ENCODE measurements at regions not wholly inside any gene's neighbourhood (a gene's known extent, or its start where the extent isn't known, plus 50 kb on each side); places are given as distances from the start of the nearest gene placed in this dataset.

DNA sequence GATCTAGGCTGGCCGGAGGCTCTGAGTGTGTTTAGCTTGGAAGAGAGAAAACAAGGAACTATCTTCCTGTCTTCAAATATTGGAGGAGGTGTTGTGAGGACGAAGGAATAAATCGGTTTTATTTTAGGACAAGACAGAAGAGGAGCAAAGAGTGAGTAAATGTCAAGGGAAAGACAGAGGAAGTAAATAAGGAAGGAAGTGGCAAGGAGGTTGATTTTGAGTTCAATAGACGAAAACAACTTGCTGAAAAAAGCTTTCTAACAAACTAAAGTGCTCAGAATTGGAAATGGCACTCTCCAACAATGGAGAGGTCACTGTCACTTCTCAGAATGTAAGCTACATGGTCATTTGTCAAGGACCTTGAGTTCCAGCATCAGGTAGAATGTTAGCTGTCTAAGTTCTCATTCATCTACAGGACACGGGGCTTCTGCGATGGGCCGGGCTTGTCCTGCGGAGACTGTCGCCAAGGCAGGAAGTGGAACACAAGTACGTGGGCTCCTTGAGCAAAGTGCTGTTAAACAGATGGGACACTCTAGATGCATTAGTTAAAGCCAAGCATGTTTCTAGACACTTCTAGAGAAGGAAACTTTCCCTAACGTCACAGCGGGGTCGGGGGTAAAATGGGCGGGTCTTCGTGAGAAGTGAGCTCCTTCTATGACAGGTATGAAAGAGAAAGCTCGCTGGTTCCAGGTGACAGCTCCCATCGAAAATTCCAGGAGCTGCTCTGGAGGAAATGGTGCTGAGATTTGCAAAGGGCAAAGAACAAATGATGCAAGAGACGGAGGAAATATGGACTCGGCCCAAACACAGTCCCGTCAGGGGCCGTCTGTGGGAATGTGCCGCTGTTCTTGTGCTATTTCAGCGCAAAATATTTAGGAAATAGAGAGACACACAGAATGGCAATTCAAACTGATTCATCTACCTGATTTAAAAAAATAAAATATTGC lies 103.9 kb upstream of the UBL3 start:
- H3K27ac ChIP-seq, result no peak overlapping the region
- DNase-seq (ENCODE audit: low spot score in 2 of 2), result no peak
- no peaks in the 10 kb centered on the region for H3K4me1 ChIP-seq
- intact Hi-C loops (cut with DNase I; ENCODE audit: low total_unique reads), result no loop called here
- no peak overlapping the region for H3K4me3 ChIP-seq
- TF ChIP-seq POLR2AphosphoS5 (IDR thresholded peaks at IDR 0.05) (no peak), POLR2A (IDR thresholded peaks at IDR 0.05) (no peak)
- TF ChIP-seq, protein P1, sequence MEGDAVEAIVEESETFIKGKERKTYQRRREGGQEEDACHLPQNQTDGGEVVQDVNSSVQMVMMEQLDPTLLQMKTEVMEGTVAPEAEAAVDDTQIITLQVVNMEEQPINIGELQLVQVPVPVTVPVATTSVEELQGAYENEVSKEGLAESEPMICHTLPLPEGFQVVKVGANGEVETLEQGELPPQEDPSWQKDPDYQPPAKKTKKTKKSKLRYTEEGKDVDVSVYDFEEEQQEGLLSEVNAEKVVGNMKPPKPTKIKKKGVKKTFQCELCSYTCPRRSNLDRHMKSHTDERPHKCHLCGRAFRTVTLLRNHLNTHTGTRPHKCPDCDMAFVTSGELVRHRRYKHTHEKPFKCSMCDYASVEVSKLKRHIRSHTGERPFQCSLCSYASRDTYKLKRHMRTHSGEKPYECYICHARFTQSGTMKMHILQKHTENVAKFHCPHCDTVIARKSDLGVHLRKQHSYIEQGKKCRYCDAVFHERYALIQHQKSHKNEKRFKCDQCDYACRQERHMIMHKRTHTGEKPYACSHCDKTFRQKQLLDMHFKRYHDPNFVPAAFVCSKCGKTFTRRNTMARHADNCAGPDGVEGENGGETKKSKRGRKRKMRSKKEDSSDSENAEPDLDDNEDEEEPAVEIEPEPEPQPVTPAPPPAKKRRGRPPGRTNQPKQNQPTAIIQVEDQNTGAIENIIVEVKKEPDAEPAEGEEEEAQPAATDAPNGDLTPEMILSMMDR (IDR thresholded peaks at IDR 0.05), result no peak
- H3K36me3 ChIP-seq, result no peaks in the 10 kb centered on the region
- no peaks in the 10 kb centered on the region for H3K27me3 ChIP-seq
- no peaks in the 10 kb centered on the region for H3K9me3 ChIP-seq

DNA sequence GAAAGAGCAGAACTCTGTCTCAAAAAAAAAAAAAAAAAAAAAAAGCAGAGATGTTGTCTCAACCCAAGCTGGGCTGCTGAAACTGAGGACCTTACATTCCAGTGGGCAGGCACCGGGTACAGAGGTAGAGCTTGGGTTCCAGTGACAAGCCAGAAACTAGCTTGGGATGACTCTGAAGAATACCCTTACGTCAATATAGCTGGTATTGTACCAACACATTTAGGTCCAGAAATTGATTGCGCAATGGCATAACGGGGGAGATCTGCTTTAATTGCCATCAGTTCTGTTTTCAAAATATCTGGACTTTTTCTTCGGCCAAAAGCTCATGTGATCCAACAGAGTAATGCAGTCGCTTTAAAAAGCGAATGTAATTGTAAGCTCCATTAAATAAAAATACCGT lies 103.1 kb upstream of the UBL3 start:
- H3K9me3 ChIP-seq, result no peaks in the 10 kb centered on the region
- TF ChIP-seq, protein P1 (IDR thresholded peaks at IDR 0.05), result no peak
- TF ChIP-seq POLR2A (IDR thresholded peaks at IDR 0.05) (no peak), POLR2AphosphoS5 (IDR thresholded peaks at IDR 0.05) (no peak)
- DNase-seq (ENCODE audit: low spot score in 2 of 2), result no peak
- no peaks in the 10 kb centered on the region for H3K27me3 ChIP-seq
- no peaks in the 10 kb centered on the region for H3K4me1 ChIP-seq
- no peak overlapping the region for H3K4me3 ChIP-seq
- no peak overlapping the region for H3K27ac ChIP-seq
- intact Hi-C loops (cut with DNase I; ENCODE audit: low total_unique reads), result no loop called here
- no peaks in the 10 kb centered on the region for H3K36me3 ChIP-seq

DNA sequence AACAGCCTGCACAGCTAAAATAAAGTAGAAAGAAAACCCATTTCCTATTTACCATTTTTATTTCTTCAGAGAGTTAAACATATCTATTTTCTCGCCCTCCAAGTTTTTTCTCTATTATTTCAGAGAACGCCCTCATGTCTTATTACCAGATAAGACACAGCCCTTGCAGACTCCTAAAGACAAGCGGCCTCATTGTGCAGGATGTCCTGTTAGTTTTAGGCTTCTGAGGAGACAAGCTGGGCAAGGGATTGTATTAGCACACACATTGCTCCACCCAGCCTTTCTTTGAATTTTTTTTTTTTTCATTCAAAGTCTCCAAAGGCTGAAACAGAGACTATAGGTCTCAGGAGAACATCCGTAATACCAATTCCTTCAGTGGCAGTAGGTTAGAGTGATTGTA lies 101.8 kb upstream of the UBL3 start:
- intact Hi-C loops (cut with DNase I; ENCODE audit: low total_unique reads), result no loop called here
- no peak overlapping the region for H3K27ac ChIP-seq
- H3K4me3 ChIP-seq, result no peak overlapping the region
- H3K9me3 ChIP-seq, result no peaks in the 10 kb centered on the region
- DNase-seq (ENCODE audit: low spot score in 2 of 2), result no peak
- H3K4me1 ChIP-seq, result no peaks in the 10 kb centered on the region
- no peak for TF ChIP-seq POLR2A (IDR thresholded peaks at IDR 0.05)
- TF ChIP-seq, protein P1 (IDR thresholded peaks at IDR 0.05), result no peak
- TF ChIP-seq POLR2AphosphoS5 (IDR thresholded peaks at IDR 0.05), result no peak
- no peaks in the 10 kb centered on the region for H3K27me3 ChIP-seq
- no peaks in the 10 kb centered on the region for H3K36me3 ChIP-seq

DNA sequence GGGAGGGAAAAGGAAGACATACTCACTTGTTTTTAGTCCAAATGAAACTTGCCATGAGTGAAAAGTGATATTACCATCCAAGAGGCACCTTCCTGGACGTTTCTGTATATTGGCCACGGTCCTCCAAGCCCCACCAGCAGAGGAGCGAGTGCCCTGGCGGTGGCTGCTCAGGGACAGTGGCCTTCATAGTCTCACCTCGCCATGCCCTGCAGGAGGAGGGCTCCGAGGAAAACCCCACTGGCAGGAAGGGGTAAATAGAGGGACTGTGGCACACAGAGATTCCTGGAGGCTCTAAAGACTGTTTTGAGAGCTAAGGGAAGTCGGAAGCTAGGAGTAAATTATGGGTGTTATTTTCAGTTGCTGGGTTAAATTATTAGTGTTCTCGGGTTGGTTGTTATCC lies 98.4 kb upstream of the UBL3 start:
- intact Hi-C loops (cut with DNase I; ENCODE audit: low total_unique reads), result loop anchor here (10.0 kb wide), 1 partner anchor 166 kb away; no protein-coding TSS in a partner anchor

DNA sequence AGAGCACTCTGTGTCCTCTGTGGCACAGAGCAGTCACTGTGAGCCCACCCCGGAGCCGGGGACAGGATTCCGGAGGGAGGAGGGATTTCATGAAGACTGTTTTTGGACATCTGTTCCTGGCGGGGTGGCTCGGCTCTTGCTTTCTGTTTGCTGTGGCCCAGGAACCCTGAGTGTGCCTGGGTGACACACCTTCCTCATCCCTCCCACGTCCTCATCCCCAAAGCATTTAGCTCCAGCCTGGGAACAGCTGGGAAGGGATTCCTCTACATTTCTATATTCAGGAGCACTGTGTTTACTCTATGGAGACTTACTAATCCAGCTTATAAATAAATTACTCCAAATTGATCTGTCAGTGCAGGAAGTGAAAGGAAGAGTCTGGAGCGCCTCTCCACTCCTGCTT lies 97.8 kb upstream of the UBL3 start:
- intact Hi-C loops (cut with DNase I; ENCODE audit: low total_unique reads), result loop anchor here (10.0 kb wide), 1 partner anchor 167 kb away; no protein-coding TSS in a partner anchor
- no peak overlapping the region for H3K4me3 ChIP-seq
- H3K9me3 ChIP-seq, result no peaks in the 10 kb centered on the region
- no peak overlapping the region for H3K27ac ChIP-seq
- no peaks in the 10 kb centered on the region for H3K36me3 ChIP-seq
- no peaks in the 10 kb centered on the region for H3K4me1 ChIP-seq
- TF ChIP-seq, protein P1 (IDR thresholded peaks at IDR 0.05), result no peak
- TF ChIP-seq POLR2AphosphoS5 (IDR thresholded peaks at IDR 0.05) (no peak), POLR2A (IDR thresholded peaks at IDR 0.05) (no peak)
- H3K27me3 ChIP-seq, result no peaks in the 10 kb centered on the region
- DNase-seq (ENCODE audit: low spot score in 2 of 2), result no peak

More for the DNA sequence above, 98.4 kb upstream of the UBL3 start:
- TF ChIP-seq POLR2A (IDR thresholded peaks at IDR 0.05), result no peak
- no peak for TF ChIP-seq POLR2AphosphoS5 (IDR thresholded peaks at IDR 0.05)
- TF ChIP-seq, protein P1 (IDR thresholded peaks at IDR 0.05), result no peak
- Histone ChIP-seq H3K27me3 (no peaks in the 10 kb centered on the region), H3K9me3 (no peaks in the 10 kb centered on the region), H3K27ac (no peak overlapping the region), H3K36me3 (no peaks in the 10 kb centered on the region), H3K4me3 (no peak overlapping the region), H3K4me1 (no peaks in the 10 kb centered on the region)
- DNase-seq (ENCODE audit: low spot score in 2 of 2), result no peak

Data from breast epithelium (tissue), 4 donors.